CD4-positive, alpha-beta T cell treated with Interleukin-17A for 4 hours (primary cell): ENCODE measurements at regions not wholly inside any gene's neighbourhood (a gene's known extent, or its start where the extent isn't known, plus 50 kb on each side); places are given as distances from the start of the nearest gene placed in this dataset.
"Not testable (repeated sequence)": the region's sequence is repeated elsewhere in the genome, so short reads cannot be mapped to it uniquely, and the experiment has no call there.

Source experiments
- DNase-seq: peaks from one replicate; pipeline ENCODE4 v3.0.0-alpha.2; 2020; ENCODE audit warnings: mixed read lengths

DNA sequence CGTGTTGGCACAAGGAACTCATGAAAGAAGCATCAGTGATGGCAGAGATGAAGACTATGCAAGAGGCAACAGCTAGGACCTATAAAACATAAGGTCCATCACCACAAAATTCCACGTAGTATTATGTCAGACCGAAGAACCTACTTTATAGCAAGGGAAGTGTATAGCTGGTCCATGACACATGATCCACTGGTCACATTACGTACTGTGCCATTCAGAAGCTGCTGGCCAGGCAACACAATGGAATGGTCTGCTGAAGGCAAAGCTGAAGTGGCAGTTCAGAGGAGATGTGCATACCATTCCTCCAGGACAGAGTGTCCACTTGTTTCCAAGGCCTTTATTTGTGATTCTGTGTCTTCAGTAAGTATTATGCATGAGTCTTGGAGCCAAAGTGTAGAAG is 215.5 kb upstream of the UGT8 start:
- no peak for DNase-seq

DNA sequence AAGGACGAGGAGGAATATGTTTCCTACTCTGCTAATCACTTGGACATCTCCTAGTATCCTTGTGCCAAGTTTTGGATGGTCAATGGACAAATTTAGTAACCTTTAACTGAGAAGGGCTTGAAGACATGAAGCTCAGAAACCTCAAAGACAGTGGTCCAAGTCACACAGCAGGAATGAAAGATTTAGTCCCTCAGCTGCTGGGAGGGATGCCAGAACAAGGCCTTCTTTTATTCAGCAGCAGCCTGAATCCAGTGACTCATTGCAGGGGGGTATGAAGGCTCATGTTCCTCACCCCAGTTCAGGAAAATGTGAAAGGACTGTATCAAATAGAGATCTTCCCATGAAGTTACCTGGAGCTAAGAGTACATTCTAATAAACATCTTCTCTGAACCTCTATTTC is 214.9 kb upstream of the UGT8 start:
- DNase-seq: no peak

DNA sequence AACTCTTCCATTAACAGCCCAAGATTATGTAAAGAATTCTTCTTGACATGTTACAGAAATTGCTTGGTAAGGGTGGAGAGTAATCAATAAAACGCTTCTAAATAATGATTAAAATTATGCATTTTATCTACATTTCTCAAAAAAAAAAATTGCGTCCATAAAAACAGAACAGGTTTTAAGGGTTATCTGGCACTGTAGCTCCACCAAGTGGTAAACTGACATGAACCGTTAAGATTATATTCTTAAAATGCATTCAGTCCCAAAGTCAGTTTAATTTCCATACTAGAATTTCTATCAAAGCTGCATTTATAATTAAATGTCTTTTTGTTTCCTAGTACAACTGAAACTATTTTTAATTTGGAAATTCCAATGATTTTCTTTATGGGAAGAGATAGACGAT is 214.0 kb upstream of the UGT8 start:
- DNase-seq: no peak

DNA sequence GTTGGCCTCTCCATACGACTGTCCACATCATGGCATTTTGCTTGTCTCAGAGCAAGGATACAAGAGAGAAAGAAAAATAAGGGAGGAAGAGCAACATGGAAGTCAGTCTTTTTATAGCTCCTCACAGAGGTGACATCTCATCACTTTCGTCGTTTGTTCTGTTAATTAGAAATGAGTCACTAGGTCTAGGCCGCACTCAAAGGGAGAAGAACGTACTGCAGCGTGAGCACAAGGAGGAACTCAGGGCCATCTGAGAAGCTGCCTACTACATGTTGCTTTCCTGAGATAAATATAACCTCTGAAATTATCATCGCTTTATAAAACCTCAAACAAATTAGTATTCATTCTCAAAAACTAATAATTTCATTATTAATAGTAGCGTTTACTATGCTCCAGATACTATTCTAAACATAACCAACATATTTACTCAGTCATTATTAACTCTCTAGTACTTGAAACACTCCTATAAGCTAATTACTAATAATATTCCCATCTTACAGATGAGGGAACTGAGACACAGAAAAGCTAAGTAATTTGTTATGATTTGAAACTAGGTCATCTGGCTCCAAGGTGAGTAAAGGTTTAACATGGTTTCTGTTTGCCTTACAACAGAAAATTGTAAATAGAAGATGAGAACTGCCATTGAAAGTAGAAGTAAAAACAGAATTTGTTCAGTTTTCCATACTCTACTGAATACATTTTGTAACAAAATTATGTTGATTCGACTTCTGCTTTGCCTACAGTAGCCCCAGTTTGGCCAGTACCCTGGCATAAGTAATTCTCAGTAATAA is 213.2 kb upstream of the UGT8 start:
- DNase-seq: no peak

DNA sequence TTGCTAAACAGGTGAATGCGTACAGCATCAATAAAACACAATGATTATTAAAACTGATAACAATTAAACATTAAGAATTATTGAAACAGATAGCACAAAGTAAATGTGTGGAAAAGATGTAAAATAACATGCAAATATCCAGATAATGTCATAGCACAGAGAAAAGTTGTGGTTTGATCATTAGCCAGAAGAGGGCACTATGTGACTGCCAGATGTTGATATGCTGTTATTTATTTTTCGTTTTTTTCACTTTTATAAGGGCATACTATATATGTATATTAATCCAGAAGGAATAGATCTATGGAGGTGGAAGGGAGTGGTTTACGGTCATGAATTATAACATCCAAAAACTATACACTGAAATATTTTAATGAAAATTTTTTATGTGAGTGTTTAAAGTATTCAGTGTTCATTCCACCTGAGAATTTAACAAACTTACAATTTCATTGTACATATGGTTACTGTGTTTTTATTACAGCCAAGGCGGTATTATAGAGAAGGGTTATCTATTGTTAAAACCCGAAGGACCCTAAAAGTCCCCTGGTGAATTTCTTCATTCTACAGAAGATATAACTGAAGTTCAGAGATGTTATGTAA is 211.9 kb upstream of the UGT8 start:
- no peak for DNase-seq

DNA sequence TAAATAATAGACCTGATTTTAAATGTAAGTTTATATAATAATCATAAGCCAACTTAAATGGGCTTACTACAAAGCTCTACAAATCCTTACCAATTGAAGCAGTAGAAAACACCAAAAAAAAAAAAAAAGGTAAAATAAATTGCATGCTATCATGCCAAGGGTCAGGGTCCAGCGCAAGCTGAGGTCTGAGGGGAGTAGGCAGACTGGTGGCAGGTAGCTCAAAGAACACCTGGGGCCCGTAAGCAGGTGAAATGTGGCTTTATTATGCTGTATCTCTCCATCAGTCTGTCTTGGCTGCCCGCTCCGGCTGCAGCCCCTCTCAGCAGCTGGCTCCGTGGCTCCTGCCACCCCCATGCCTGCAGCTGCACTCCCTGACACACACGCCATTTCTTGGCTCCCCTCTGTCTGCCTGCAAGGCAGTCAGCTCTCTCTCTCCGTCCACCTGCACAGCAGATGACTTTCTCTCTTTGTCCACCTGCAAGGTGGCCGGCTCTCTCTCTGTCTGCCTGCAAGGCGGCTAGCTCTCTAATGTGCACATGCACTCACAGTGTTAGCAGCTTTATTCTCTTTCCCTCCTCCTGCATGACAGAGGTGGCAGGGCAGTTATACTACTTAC is 209.4 kb upstream of the UGT8 start:
- no peak for DNase-seq

DNA sequence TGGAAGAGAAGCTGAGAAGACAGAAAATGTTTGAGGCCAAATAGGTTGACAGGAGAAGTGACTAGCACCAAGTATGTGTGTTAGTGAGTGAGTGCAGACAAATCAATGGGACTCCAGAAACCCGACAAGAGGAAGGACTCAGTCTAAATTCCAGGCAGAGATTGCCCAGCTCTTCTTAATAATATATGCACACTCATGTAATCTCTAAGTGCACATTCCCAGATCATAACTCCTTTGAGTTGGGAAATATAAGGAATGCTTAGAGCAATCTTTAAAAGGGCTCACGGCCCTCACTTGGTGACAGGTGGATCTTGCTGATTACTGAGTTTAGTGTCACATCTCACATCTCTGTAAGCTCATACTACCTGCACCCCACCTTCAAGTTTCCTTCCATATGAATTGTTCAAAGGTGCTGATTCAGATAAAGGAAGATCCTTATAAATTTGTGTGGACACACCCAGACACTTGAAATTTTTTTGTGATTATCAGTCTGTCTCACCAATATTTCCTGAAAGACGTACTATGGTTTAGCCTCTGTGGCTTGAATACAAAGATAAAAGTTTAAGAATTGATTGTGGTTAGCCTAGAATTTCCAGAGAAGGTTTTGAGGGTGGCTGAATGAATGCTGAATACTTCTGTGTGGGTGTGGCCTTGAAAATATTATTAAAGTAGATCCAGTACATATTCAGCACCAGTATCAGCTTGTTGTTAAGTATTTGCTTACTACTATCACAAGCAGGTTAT is 205.1 kb upstream of the UGT8 start:
- DNase-seq: no peak

DNA sequence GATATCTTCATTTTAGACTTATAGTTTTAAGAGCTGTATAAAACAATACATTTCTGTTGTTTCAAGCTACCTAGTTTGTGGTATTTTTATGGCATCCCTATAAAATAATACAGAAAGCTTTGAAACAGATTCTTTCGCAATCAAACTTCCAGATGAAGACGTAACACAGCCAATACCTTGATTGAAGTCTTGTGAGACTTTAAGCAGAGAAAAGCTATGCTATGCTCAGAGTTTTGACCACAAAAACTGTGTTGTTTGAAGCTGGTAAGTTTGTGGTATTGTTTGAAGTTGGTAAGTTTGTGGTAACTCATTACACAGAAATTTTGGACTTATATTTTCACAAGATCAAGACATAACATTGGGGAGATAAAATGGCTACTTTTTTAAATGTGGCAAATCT is 201.8 kb upstream of the UGT8 start:
- DNase-seq: no peak

DNA sequence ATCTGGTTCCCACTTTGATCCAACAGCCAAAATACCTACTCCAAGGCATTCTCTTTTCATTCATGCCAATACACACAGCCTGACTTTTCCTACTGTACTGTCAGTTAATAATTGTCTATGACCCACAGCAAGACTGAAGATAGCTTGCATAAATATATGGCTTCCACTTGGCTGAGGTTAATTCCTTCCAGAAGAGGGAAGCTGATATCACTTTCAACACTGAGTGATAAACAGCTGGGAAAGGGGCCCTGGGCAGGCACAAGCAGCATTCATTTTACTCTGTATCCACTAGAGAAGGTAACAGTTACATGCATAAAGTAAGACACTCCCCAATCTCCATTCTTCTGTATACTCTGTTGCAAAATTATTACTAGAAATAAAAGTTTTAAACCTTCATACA is 200.2 kb upstream of the UGT8 start:
- DNase-seq: no peak

DNA sequence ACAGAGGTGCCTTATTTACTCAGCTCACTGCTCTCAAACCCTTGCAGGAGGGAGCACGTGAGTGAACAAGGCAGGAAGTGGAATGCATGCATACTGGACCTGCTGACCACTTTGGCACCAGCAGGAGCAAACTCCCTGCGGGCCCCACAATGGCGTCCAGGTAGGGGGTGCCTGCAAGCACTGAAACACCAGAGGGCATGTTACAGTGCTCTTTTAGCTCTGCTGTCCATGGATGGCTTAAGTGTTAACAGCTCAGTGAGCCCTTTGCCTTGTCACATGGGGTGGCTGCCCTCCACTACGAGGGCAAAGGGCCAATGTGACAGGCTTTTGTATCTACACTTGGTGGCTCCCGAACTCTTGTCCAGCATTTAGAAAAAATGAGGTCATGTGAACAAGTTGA is 199.5 kb upstream of the UGT8 start:
- no peak for DNase-seq

DNA sequence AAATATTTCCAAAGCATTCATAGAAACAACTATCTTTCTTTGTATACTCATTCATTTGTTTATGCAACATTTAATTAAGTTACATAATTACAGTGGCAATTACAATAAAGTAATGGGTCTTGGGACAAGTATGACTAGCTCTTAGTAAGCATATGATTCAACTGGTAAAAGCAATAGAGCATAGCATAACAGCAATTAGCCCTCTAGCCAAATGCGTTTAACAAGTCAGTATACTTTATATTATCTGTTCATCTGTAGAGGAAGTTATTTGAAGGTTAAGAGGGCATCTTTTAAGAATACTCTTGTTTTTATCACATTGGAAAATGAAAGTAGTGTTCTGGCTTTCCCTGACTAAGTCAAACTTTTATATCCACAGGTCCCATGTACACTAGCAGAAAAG is 198.1 kb upstream of the UGT8 start:
- DNase-seq: no peak

DNA sequence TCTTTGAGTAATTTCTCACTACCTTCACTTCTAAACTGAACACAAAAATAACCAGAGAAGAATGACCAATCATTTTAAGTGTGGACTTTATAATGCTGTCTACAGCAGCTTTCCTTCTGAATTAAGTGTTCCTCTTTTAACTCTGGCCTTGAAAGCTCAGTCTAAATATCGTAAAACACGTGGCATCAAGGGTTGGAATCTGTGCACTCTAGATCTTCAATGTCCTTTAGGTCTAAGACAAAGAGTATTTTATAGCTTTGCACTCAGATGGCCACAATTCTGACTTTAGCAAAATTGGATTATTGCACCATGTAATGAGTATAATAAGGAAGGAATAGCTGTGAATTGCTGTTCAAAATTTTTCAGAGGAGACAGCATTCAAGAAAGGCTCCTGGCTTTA is 197.1 kb upstream of the UGT8 start:
- no peak for DNase-seq

DNA sequence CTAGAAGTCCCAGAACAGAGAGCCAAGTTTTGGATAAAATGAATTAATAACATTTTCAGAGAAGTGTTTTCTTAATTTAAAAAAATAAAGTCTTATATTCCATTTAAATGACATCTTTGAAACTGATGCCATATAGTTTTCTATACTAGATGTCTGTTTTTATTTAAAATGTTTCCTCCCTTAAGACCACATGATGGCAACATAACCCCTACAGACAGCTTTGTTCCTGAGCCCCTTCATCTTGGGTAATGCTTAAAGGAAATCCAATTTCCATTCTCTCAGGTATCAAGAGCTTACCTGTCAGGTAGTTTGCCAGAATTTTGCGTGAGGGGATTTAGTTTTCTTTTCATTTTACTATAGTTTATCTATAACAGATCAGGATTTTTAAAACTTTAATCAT is 181.4 kb upstream of the UGT8 start:
- DNase-seq: no peak

DNA sequence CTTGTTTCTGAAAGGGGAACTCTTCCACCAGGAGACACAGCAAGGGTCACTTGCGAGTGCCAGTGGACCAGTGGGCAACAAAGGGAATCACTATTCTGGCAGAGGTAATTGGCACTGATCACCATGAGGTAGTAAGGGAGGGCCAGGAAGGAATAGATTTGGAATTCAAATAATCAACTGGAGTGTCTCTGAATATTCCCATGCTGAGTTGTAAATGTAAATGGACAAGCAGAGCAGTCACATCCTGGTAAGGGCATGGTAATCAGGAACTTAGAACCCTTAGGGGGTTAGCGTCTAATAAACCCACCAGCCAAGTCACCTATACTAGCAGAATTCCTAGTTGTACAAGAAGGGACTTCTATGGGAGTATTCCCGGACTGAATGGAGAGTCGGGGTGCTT is 178.5 kb upstream of the UGT8 start:
- DNase-seq: no peak

DNA sequence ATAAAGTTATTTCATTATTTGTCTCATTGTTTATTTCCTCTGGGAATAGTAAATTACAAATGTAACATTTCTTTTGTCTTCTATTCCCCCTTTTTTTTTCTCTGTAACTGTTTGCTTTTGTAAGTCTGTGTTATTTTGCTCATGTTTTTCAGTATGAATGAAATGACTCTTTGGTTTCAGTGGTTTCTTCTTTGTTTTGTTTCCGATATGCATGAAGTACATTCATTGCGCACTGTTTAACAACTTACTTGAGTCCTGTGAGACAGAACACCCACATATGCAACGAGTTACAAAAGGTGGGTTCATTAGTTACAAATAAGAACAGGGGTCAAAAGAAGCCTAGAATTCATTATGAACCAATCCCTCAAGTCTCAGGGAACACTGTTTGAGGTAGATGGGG is 175.0 kb upstream of the UGT8 start:
- DNase-seq: no peak

DNA sequence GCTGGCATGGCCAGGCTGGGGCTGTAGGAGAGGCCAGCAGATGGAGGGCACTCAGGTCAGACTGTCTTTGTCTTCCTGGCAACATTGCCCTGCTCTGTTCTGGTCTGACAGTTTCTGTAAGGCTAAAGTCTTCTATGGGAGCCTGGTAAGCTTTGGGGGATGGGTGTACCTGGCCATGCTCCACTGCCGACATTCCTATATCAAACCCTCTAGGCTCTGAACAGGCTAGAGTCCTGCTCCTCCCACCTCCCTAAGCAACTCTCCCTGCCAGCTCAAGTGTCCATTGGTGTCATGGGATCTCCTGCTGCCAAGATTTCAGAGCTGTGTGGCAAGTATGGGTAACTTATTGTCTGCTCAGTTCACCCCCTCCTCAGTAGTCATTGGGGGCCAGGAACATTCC is 163.5 kb upstream of the UGT8 start:
- DNase-seq: no peak

DNA sequence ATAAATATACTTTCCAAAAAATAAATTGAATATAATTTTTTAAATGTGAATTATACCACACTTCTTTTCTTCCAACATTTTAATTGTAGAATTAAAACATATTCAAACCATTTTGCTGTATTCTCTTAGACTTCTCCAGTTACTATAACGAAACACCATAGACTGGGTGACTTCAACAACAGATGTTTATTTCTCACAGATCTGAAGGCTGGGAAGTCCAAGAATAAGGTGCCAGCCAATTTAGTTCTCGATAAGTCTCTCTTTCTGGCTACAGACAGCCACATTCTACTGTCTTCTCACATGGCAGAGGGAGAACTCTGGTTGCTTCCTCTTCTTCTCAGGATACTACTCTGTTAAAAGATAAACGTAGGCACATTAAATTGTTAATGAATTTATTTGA is 155.8 kb upstream of the UGT8 start:
- no peak for DNase-seq

DNA sequence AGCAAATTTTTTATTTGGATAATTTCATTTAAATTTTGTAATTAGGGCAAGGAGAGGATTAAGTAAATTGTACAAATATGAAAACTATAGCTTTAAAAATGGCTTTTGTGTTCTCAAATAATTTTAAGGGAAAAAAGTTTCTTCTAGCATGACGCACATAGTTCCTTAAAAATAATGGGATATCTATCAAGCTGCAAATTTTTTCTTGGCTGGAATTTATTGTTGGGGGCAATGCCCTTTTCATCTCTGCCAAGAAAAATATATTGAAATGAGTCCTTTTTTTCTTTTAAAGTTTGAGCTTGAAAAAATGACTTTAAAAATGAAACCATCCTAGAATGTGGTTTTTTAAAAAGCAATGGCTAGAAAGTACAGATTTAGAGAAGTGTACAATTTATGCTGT is 154.4 kb upstream of the UGT8 start:
- no peak for DNase-seq

DNA sequence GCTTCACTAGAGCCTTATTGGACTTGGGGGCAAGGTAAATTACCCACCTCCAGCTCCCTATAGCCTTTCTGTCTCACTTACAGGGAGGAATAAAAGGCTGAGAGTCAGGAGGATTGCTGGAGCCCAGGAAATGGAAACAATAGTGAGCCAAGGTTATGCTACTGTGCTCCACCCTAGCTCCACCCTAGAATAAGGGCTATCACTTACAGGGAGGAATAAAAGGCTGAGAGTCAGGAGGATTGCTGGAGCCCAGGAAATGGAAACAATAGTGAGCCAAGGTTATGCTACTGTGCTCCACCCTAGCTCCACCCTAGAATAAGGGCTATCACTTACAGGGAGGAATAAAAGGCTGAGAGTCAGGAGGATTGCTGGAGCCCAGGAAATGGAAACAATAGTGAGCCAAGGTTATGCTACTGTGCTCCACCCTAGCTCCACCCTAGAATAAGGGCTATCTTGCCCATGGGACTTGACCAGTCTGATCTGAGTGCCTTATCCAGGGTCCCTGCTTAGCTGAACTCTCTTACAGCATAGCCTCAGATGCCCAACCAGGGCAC is 150.6 kb upstream of the UGT8 start:
- DNase-seq: not testable (repeated sequence)

DNA sequence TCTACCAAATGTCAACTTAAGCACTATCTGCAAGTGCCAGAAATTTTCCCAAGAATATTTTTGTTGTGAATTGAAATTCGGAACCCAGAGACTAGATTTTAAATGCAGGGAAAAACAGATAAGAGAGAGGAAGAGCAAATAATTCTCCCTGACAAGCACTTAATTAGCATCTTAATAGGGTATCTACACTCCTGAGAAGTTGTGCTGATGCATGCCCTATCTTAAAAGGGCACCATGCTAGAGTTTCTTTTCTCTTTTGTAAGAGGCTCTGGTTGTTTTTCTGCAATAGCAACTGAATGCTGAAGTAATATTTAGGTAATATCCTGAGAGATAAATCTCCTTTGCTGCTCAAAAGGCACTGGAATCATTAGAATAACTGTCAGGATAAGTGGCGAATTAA is 139.9 kb upstream of the UGT8 start:
- no peak for DNase-seq

DNA sequence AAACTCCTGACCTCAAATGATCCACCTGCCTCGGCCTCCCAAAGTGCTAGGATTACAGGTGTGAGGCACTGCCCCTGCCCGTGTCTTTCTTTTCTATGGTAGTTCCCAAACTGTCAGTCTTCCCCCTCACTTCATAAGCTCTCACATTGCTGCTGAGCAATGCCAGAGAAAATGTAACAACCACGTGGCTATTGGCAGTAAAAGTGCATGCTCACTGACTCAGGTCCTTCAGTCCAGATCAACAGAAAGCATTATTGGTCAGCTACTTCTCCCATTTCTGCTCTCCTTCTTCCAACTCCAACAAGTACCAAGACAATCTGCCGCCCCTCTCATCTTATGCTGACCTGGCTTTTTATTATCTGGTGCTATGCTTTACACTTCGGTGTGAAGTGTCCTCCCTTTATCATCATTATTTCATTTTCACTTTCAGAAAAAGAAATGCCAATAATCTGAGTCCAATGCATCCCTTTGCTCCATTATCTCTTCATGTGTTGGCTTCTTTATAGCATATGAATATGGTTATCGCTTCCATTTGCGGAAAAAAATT is 133.8 kb upstream of the UGT8 start:
- no peak for DNase-seq

DNA sequence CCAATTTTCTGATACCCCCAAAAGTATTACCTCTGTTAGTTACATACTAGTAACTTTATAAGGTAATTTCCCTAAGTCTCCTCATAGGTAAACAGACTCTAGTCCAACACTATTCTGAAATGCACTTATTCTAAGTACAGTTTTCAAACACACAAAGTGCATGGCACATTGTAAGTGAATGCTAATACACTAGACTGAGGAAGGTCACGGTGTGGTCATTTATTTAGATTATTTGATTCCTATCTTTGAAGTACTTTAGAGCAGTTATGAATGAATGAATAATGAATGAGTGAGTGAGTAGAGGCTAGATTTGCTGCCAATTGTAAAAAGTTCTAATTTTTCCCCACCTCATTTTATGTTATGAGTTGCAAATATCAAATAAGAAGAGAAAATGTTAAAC is 132.8 kb upstream of the UGT8 start:
- DNase-seq: no peak

DNA sequence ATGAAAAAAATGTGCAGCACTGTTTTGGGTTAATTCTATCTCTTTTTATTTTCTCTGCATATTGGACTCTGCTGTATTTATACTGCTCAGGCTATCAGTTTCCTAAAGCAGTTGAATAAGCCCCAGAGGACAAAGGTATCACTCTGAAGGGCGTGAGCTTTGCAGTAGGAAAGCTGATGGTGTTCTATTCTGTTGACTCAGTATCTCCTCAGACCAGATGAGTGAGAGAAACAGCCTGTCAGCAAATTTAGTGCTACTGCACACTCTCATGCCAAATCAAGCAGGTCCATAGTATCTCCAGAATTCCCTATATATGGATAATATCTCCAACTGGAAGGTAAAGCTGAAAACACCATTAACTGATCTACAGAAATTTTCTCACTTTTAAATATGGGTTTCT is 132.3 kb upstream of the UGT8 start:
- no peak for DNase-seq
